HG02885 (cell line): ENCODE measurements at regions not wholly inside any gene's neighbourhood (a gene's known extent, or its start where the extent isn't known, plus 50 kb on each side); places are given as distances from the start of the nearest gene placed in this dataset.

Experiments used
- ATAC-seq: cut with Tn5 transposase; IDR thresholded peaks from one replicate; pipeline ENCODE4 v1.9.1; 2021; ENCODE audit warnings: mild to moderate bottlenecking; ENCODE audit not compliant: unreplicated experiment, poor library complexity

DNA sequence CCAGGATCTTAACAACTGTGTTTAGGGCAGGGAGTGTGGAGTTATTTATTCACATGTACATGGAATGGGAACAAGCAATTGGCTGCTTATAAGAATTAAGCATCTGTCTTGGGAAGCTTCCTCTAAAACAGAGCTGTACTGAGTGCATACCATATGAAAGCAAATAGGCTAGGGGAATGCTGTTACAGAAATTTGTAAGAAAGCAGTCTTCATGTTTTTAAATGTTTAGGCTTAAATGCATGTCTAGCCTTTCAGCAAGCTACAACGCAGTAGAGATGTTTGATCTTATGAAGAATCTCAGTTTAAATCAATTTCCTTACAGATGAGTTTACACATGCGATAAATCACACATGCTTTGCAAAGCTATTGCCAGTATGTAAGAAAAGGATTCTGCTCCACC is 123.1 kb upstream of the MID1 start:
- no peak for ATAC-seq

DNA sequence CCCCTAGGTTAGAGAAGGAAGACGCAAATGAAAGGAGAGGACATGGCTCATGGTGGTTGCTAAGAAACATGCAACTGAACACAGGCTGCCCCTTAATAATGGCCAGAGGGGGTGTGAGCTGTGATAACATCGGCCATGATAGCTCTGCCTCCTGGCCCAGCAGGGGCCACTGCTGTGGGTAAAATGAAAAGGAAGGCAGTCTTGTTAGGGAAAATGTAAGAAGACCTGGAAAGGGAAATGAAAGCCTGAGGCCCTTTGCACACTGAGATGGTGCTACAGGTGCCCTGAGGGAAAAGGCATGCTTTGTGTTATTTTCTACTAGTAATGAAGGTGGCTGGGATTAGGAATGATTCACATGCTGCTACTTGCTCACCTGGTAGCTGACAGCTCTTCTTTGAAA is 123.6 kb upstream of the MID1 start:
- ATAC-seq = no peak

- ATAC-seq = no peak
Observed at GRCh38 chrX:10747975-10748374, 127.6 kb upstream of the MID1 start.

DNA sequence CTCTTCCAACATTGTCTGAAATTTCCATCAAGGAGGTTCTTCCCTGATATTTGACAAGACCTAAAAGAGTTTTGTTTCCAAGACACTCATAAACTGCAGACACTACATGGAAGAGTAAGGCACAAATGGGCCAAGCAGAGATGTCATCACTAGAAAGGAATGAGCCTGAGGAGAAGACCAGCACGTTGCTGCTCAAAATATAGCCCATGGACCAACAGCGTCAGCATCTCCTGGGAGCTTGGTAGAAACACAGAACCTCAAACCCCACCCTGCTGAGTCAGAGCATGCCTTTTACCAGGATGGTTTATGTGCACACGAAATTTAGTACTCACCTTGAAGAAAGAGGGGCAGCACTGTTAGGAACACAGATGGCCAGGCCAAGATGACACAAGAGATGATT is 128.7 kb upstream of the MID1 start:
- no peak for ATAC-seq

GRCh38 chrX:10750581-10750980 is 130.2 kb upstream of the MID1 start:
- no peak for ATAC-seq

GRCh38 chrX:10753116-10753515 is 132.7 kb upstream of the MID1 start:
- no peak for ATAC-seq

- ATAC-seq = no peak
Observed at GRCh38 chrX:10754445-10754844, 134.1 kb upstream of the MID1 start.

DNA sequence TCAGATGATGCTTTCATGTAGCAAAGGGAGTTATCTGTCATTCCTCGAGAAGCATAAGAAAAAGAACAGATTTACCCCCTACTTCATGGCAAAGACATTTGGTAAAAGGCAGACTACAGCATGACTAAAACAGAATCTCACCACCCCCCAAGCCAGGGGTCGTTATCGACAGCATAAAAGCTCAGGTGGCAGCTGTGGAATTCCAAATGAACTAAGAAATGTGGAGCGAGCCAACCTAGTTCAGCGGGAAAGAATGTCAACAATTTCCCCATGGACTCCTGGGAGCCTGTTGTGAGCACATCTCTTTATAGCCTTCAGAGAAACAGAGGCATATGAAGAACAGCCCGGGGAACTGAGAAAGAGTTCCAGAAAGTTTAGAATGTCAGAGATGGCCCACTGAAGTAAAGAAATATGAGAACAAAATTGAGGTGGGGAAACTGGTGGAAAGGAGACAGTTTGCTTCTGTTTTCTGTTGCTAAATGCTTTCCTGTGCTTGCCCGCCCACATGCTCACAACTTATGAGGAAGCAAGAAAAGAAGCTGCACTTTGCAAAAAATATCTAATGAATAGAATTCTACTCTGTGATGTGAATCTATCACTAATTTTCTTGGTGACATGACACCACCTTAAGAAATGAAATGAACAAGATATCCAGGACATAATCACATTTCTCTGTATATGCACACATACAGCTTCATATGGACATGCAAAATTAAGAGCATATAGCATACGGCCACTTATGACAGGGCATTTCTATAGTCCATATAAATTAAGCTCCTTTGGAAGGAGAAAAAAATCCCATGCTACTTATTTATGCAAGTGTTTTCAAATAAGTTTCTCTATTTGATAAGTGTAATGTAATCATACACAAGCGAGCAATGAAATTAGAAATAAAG is 135.3 kb upstream of the MID1 start:
- ATAC-seq = no peak

DNA sequence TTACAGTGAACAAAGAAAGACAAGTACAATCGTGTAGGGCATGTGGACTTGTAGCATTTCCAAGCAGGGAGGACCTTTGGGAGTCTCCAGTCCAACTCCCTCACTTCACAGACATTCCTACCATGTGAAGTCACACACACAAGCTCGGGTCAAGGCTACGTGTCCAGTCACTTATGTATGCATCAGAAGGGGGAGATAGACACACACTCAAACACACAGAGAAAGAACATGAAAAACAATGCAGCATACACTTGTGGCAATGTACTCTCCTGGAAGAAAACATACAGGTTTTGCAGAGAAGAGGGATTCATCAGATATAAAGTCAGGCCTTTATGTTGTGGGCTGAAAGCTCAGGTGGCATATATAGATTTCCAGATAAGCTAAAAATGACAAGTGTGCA is 136.1 kb upstream of the MID1 start:
- no peak for ATAC-seq

- ATAC-seq = no peak
Observed at GRCh38 chrX:10759141-10759799, 138.9 kb upstream of the MID1 start.

GRCh38 chrX:10761447-10761846 is 141.1 kb upstream of the MID1 start:
- ATAC-seq = no peak

DNA sequence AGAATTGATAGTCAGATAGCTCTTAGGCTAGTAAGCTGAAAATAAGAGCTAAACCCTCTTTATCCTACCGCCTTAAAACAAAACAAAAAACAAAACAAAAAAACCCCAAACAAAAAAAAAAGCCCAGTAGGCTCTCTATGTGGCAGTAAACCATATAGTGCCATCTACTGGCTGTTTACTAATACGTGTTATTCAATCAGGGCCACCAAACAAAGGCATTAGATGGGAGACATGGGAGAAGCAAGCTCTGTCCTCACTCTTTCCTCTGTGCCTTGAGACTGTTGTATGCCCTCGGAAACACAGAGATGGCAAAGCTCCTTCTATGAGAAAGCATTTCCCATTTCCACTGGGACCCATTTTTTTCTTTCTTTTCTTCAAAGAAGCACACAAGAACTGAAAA is 148.8 kb upstream of the MID1 start:
- peak; percentile 88 for ATAC-seq

DNA sequence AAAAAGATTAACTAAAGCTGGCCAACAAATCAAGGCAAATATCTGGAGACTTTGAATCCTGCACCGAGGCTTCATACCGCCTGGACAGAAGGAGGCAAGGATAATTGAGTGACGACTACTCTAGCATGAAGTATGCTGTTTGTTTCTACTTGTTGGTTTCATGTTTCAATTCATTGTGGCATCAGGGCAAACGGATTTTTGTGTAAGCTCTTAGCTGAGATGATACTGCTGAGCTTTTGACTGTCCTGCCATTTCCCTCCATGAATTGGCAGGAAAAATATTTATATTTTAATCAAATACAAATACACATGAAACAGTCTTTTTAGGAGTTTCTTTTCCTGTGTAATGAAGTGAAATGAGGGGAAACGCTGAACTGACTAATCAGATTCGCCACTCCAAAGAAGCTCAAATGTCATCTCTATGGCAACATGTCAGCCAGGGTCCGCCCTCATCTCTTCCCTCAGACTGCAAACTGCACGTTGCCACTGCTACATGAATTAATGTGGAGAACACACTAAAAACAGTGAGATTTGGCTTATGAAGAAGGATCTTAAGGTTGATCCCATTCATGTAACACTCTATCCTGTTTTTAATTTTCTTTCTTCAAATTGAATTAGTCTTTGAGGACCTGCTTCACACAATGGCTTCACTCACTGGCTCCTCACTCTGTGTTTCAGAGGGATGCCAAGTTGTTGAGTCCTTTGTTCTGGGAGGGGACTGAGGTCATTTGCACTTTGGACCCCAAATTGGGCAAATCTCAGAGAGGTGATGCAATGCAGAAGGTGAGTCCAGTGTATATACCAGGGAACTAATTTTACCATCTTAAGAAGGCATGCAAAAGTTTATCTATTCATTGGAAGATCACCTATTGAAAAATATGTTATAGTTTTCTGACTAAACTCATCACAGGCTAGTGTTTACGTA is 149.6 kb upstream of the MID1 start:
- no peak for ATAC-seq

DNA sequence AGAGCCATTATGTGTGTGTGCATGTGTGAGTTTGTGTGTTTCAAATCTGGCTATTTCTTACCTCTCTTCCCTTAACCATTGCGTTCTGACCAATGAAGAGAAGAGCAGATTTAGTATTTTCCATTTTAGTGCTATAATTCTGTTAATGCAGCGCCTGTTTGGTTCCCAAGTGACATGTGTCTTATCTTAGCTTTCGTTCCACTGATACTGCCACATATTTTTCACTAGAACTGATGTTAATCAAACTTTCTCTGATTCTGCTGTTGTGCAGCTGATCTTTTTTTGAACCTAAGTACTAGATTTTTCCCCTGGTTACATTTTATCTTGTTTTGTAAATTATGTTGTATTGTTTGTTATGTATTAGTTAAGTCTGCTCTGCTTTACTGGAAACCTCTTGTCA is 152.9 kb upstream of the MID1 start:
- ATAC-seq = no peak

GRCh38 chrX:10781847-10782530 is 161.6 kb upstream of the MID1 start:
- ATAC-seq = no peak

DNA sequence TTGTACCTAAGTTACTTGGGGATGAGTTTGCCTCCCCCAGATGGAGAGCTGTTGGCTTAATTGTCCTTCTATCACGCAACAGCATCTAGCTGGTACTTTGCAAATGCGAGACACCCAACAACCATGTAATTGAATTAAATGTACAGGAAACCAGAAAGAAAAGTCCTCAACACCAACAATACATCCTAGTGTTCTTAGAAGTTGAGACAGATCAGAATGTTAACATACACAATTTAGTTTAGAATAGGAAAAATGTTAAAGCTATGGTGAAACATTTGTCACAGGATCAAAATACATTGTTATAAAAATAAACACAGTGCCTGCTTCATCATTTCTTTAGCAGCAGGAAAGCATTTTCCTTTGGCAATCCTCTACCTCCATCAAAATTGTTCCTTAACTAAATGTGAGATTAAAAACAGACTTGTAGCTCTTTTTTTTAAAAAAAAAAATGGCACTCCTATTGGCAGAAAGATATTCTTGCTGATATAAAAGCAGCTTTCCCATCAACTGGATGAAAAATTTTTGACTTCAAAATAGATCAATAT is 163.1 kb upstream of the MID1 start:
- no peak for ATAC-seq

DNA sequence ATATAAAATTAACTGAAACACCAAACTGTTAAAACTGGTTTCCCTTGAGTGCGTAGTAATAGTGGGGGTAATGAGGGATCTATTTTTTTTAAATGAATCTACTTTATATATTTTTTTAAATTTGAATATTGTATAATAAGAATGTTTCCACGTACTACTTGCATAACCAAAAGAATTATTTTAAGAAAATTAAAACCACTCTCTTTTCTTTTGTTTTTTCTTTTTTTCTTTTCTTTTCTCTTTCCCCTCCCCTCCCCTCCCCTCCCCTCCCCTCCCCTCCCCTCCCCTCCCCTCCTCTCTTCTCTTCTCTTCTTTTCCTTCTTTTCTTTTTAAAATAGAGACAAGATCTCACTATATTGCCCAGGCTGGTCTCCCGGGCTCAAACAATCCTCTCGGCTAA is 166.9 kb upstream of the MID1 start:
- ATAC-seq = no peak

GRCh38 chrX:10794203-10794630 is 173.8 kb upstream of the MID1 start:
- ATAC-seq = no peak

GRCh38 chrX:10795721-10796120 is 175.3 kb upstream of the MID1 start:
- ATAC-seq = no peak

GRCh38 chrX:10797466-10797865 is 177.1 kb upstream of the MID1 start:
- ATAC-seq = no peak
